HG03571 (cell line): ENCODE measurements at regions not wholly inside any gene's neighbourhood (a gene's known extent, or its start where the extent isn't known, plus 50 kb on each side); places are given as distances from the start of the nearest gene placed in this dataset.

Experiments
- ATAC-seq: cut with Tn5 transposase; IDR thresholded peaks from one replicate; pipeline ENCODE4 v1.9.1; 2021; ENCODE audit not compliant: unreplicated experiment

DNA sequence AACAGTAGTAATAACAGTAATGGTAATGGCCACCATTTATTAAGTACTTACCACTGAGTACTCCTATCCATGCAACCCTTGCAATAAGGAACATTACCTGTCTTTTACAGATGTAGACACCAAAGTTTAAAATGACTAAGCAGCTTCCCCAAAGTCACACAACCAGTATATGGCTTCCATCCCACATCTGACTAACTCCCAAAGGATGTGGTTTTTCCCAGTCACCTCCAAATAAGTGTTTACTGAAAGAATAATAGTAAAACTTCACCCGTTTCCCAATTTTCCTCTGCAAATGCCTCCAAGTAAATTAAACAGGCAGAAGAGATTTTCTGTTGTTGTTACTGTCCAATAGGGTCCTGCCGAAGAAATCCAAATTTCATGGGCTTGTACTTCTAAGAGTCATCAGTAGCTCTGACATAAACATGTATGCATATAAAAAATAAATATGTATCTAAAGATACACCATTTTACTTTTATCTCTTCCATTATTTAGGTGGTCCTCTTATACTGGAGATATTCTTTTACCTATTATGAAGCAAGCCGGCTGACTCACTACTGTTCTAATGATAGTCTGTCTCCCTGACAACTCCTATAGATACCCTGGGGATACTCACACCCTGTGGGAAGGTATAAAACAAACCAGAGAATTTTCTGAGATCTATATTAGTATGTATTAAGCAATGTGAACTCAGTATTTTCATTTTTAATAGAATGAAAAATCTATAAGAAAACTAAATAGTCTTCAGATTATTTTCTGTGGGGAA is 77.9 kb upstream of the ID4 start:
- ATAC-seq: no peak

DNA sequence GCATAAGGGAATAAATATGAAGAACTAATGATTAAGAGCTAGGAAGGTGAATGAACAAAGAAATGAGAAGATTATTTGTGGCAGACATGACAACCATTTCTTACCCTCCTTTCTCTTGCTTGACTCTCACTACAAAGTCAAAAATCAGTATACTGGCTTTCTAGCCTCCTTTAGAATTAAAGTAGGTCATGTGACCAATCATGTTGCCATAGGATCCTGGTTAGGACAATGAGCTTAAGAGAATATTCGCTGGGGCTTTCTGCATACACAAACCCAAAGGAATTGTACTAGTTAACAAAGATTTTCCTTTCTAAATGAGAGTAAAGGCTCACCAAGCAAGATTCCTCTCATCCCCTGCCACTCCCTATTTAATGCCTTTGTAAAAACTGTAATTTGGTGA is 76.0 kb upstream of the ID4 start:
- no peak for ATAC-seq

DNA sequence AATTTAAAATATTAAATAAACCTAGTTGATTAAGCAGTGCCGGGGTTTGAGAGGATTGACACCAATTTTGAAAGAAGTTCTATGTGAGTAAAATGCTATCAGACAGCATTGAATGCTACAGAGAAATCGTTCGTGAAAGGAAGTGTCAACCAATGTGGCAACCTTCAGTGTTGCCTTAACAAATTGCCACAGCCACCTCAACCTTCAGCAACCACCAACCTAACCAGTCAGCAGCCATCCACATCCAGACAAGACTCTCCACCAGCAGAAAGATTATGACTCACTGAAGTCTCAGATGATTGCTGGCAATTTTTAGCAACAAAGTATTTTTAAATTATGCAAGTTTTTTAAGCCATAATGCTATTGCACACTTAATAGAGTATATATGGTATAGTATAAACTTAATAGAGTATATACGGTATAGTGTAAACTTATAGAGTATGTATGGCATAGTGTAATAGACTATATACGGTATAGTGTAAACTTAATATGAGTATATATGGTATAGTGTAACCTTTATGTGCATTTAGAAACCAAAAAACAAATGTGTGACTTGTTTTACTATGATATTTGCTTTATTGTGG is 65.3 kb upstream of the ID4 start:
- ATAC-seq: no peak

DNA sequence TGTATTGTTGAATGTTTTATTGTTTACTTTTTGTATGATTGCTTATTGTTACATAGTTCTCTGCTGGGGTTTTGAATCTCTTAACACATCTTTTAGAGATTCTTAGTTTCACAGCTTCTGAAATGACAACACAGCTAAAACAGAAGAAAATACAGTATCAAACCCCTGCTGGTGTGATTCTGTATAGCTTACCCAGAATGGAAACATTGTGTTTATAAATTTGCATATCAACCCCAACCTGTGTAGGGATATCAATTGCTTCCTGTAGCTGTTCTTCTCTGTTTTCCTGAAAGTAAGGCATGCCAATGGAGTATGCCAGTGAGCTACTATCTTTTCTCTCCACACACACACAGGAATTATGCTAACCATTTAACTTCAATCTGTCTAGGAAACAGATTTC is 64.3 kb upstream of the ID4 start:
- no peak for ATAC-seq

DNA sequence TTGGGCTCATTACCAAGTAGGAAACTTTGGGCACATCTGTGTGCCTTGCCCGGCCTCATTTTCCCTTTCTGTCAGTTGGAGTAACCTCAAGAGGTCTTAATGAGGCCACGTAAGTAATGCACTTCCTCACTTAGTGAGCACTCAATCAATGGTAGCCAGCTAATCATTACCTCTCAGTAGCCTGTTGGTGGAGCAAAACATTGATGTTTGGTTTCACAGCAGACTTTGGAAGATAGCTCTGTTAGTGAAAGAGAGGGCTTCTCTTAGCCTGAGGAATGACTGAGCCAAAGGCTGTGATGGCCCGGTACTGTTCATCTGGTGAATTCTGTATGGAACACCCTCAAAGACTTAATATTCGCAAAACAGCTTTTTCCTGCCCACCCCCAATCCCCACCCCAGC is 55.9 kb upstream of the ID4 start:
- no peak for ATAC-seq

DNA sequence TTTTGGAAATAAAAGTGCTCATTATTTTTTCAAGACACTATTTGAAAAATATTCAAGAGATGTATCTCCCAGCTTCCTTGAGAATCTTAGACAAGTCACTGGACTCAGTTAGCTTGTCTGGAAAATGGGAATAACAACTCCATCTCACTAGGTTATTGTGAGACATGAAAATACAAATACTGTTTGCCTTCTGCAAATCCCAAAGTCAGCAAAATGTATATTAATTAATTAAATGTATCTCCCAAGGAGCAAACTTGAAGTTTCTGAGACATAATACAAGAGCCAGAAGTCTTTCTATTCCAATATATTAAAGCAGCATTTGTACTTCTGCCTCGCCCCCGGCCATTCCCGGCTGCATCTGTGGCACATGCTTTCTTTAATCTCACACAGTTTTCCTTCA is 54.6 kb upstream of the ID4 start:
- no peak for ATAC-seq
